H9 (cell line): ENCODE measurements at regions not wholly inside any gene's neighbourhood (a gene's known extent, or its start where the extent isn't known, plus 50 kb on each side); places are given as distances from the start of the nearest gene placed in this dataset.

Source experiments
- DNase-seq: peaks from one replicate; pipeline ENCODE4 v3.0.0-alpha.2; 2017
- H2AFZ ChIP-seq: one replicate; pipeline ENCODE4 v1.6.1; 2013; ENCODE audit warnings: mild to moderate bottlenecking, low read length, control low read depth, moderate library complexity
- H2AK5ac ChIP-seq: 2 replicates; pipeline ENCODE4 v1.6.1; 2013; ENCODE audit warnings: low read length, control low read depth, mixed read lengths; ENCODE audit not compliant: insufficient read length
- H2BK120ac ChIP-seq: one replicate; pipeline ENCODE4 v1.6.1; 2013; ENCODE audit warnings: low read depth, mild to moderate bottlenecking, low read length, control low read depth, inconsistent platforms; ENCODE audit not compliant: poor library complexity, severe bottlenecking
- H2BK12ac ChIP-seq: 2 replicates; pipeline ENCODE4 v1.6.1; 2013; ENCODE audit warnings: low read length, control low read depth, mixed read lengths, low read depth; ENCODE audit not compliant: insufficient read length
- H2BK15ac ChIP-seq: 2 replicates; pipeline ENCODE4 v1.6.1; 2013; ENCODE audit warnings: low read depth, low read length, control low read depth
- H2BK20ac ChIP-seq: one replicate; pipeline ENCODE4 v1.6.1; 2013; ENCODE audit warnings: low read depth, mild to moderate bottlenecking, low read length, control low read depth, inconsistent platforms; ENCODE audit not compliant: poor library complexity, severe bottlenecking
- H2BK5ac ChIP-seq: 2 replicates; pipeline ENCODE4 v1.6.1; 2013; ENCODE audit warnings: low read length, control low read depth, mixed read lengths; ENCODE audit not compliant: insufficient read length
- H3K14ac ChIP-seq: 2 replicates; pipeline ENCODE4 v1.6.1; 2013; ENCODE audit warnings: low read length, control low read depth; ENCODE audit not compliant: insufficient read depth
- H3K18ac ChIP-seq: 2 replicates; pipeline ENCODE4 v1.6.1; 2013; ENCODE audit warnings: low read depth, mild to moderate bottlenecking, mixed read lengths, low read length, control low read depth; ENCODE audit not compliant: insufficient read length
- H3K23ac ChIP-seq: 2 replicates; pipeline ENCODE4 v1.6.1; 2013; ENCODE audit warnings: low read length, control low read depth, mixed read lengths, low read depth; ENCODE audit not compliant: insufficient read length
- H3K23me2 ChIP-seq: 2 replicates; pipeline ENCODE4 v1.6.1; 2013; ENCODE audit warnings: low read depth, mild to moderate bottlenecking, mixed read lengths, low read length, control low read depth; ENCODE audit not compliant: insufficient read length, poor library complexity, severe bottlenecking
- H3K27ac ChIP-seq: 2 replicates; pipeline ENCODE4 v1.5.1; 2013; ENCODE audit warnings: low read length, control low read depth, mixed read lengths, low read depth; ENCODE audit not compliant: insufficient read length
- H3K27me3 ChIP-seq: 2 replicates; pipeline ENCODE4 v1.6.1; 2013; ENCODE audit warnings: low read length, control low read depth, inconsistent platforms; ENCODE audit not compliant: insufficient read depth
- H3K4ac ChIP-seq: 2 replicates; pipeline ENCODE4 v1.6.1; 2013; ENCODE audit warnings: low read depth, mild to moderate bottlenecking, control low read depth, inconsistent platforms, low read length, moderate library complexity
- H3K4me1 ChIP-seq: 2 replicates; pipeline ENCODE4 v1.6.1; 2013; ENCODE audit warnings: low read length, control low read depth, inconsistent platforms; ENCODE audit not compliant: insufficient read depth
- H3K4me2 ChIP-seq: 2 replicates; pipeline ENCODE4 v1.6.1; 2013; ENCODE audit warnings: low read length, control low read depth, mixed read lengths; ENCODE audit not compliant: insufficient read length, insufficient read depth
- H3K56ac ChIP-seq: 2 replicates; pipeline ENCODE4 v1.6.1; 2013; ENCODE audit warnings: low read depth, mild to moderate bottlenecking, mixed read lengths, low read length, control low read depth; ENCODE audit not compliant: insufficient read length
- H3K79me1 ChIP-seq: 2 replicates; pipeline ENCODE4 v1.6.1; 2013; ENCODE audit warnings: low read depth, mild to moderate bottlenecking, moderate library complexity, low read length, control low read depth, inconsistent platforms; ENCODE audit not compliant: insufficient read depth, poor library complexity, severe bottlenecking
- H3K79me2 ChIP-seq: 2 replicates; pipeline ENCODE4 v1.6.1; 2013; ENCODE audit warnings: low read length, control low read depth, inconsistent platforms; ENCODE audit not compliant: insufficient read depth
- H3K9ac ChIP-seq: 2 replicates; pipeline ENCODE4 v1.6.1; 2013; ENCODE audit warnings: low read length, control low read depth, mixed read lengths; ENCODE audit not compliant: insufficient read length; ENCODE audit errors: extremely low read depth
- H3K9me3 ChIP-seq: one replicate; pipeline ENCODE4 v1.6.1; 2013; ENCODE audit warnings: low read depth, low read length, inconsistent platforms; ENCODE audit not compliant: control insufficient read depth
- H3T11ph ChIP-seq: one replicate; pipeline ENCODE4 v1.6.1; 2013; ENCODE audit warnings: mild to moderate bottlenecking, low read length, control low read depth, inconsistent platforms
- H4K20me1 ChIP-seq: one replicate; pipeline ENCODE4 v1.6.1; 2013; ENCODE audit not compliant: control insufficient read depth, insufficient read length, insufficient read depth
- H4K5ac ChIP-seq: 2 replicates; pipeline ENCODE4 v1.6.1; 2013; ENCODE audit warnings: low read depth, mild to moderate bottlenecking, mixed read lengths, low read length, control low read depth; ENCODE audit not compliant: insufficient read length
- H4K8ac ChIP-seq: replicated peaks from 2 replicates; pipeline ENCODE4 v1.6.1; 2013; ENCODE audit warnings: low read length, control low read depth, mixed read lengths, low read depth; ENCODE audit not compliant: insufficient read length
- H4K91ac ChIP-seq: 2 replicates; pipeline ENCODE4 v1.6.1; 2013; ENCODE audit warnings: low read depth, mild to moderate bottlenecking, moderate library complexity, mixed read lengths, low read length, control low read depth; ENCODE audit not compliant: insufficient read length
- H3K27ac Mint-ChIP-seq, 3 experiments: 2 replicates in 2 of 3; 3 replicates in 1 of 3; pipeline ENCODE4 v1.8.0; 2020 to 2021; ENCODE audit warnings: mixed read lengths in 3 of 3, mild to moderate bottlenecking in 1 of 3, moderate library complexity in 1 of 3
- H3K27me3 Mint-ChIP-seq: 2 replicates; pipeline ENCODE4 v1.8.0; 2021; ENCODE audit warnings: low read depth, mild to moderate bottlenecking, moderate library complexity, mixed read lengths
- H3K36me3 Mint-ChIP-seq, 3 experiments: 2 replicates in 2 of 3; 3 replicates in 1 of 3; pipeline ENCODE4 v1.8.0; 2020 to 2021; ENCODE audit warnings: low read depth in 3 of 3, mixed read lengths in 3 of 3; ENCODE audit not compliant: insufficient read depth in 1 of 3
- H3K4me1 Mint-ChIP-seq, 2 experiments: 2 replicates each; pipeline ENCODE4 v1.8.0; 2020; ENCODE audit warnings: mixed read lengths in 2 of 2
- H3K4me3 Mint-ChIP-seq, 2 experiments: 2 replicates in 1 of 2; 3 replicates in 1 of 2; pipeline ENCODE4 v1.8.0; 2020 to 2021; ENCODE audit warnings: mild to moderate bottlenecking in 2 of 2, mixed read lengths in 2 of 2, moderate library complexity in 1 of 2
- H3K9me3 Mint-ChIP-seq, 2 experiments: 2 replicates in 1 of 2; 3 replicates in 1 of 2; pipeline ENCODE4 v1.8.0; 2020; ENCODE audit warnings: mild to moderate bottlenecking in 2 of 2, mixed read lengths in 2 of 2, moderate library complexity in 1 of 2
- WGBS: extraction: QIAGEN DNeasy Blood & Tissue Kit; methylation state at CpG from one replicate; pipeline ENCODE4 v1.1.7; 2013; ENCODE audit warnings: missing lambda C conversion rate, low lambda C conversion rate, mixed read lengths; ENCODE audit not compliant: insufficient read length; ENCODE audit errors: extremely low coverage; 5-methylcytosine and 5-hydroxymethylcytosine counted together
- TF ChIP-seq, protein P1 (sequence below): fragments of 200-600 bp; sonication (generic); conservative IDR thresholded peaks from 3 replicates; pipeline ENCODE4 v1.8.0; 2021; ENCODE audit warnings: antibody characterized with exemption, mild to moderate bottlenecking

DNA sequence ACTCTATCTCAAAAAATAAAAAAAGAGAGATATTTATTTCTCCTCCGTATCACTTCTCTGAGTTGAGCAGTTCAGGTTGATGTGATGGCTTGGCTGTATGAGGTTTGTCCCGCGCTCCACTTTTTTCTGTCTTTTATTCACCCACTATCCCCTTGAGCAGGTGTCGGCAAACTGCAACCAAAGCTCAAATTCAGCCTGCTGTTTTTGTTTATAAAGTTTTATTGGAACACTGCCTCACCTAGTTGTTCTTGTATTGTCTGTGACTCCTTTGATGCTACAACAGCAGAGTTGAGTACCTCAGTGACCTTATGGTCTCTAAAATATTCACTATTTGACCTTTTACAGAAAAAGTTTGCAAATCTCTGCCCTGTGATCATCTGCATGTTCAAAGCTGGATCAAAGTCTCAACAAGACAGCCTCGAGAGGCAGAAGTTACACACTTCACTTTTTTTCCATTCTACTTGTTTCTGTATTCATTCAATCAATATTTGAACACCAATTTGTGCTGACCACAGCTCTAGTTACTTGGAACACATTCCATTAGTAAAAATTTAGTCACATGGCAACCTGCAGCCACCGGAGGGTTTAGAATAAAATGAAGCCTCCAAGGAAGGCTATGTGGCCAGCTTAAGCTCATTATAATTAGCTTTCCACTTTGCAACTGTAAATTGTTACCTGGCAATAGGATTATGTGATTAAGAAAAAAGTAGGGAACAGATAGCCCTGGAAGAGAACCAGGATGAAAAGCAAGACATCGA lies 945.8 kb downstream of the KCNJ2 start:
- DNase-seq = no peak

More for the DNA sequence above, 945.8 kb downstream of the KCNJ2 start:
- H2AK5ac ChIP-seq = no peak overlapping the region
- 0 out of 2 replicates have a peak, but pooled peaks cover 2% of the 10 kb centered on the region for H3K4me1 ChIP-seq
- H2AFZ ChIP-seq = no peak overlapping the region
- Mint-ChIP-seq H3K9me3 (no peaks in the 10 kb centered on the region), H3K27ac (peak overlapping the region in 1 of 3 experiments; percentile 23; a peak in 1 of 7 replicates), H3K36me3 (no peaks in the 10 kb centered on the region), H3K4me3 (no peak overlapping the region), H3K27me3 (no peaks in the 10 kb centered on the region), H3K4me1 (peaks cover 7 to 13% of the 10 kb centered on the region in 2 experiments; a peak in 3 of 4 replicates)
- H2BK12ac ChIP-seq = no peak overlapping the region
- H3K56ac ChIP-seq = no peak overlapping the region
- no peak overlapping the region for H3K23ac ChIP-seq
- no peak overlapping the region for H3K9ac ChIP-seq
- no peak overlapping the region for H3K18ac ChIP-seq
- no peak overlapping the region for H2BK120ac ChIP-seq
- H3K27me3 ChIP-seq = no peaks in the 10 kb centered on the region
- no peak overlapping the region for H4K5ac ChIP-seq
- H4K91ac ChIP-seq = no peak overlapping the region
- no peak overlapping the region for H3K4ac ChIP-seq
- no peak overlapping the region for H3K4me2 ChIP-seq
- H4K20me1 ChIP-seq = no peaks in the 10 kb centered on the region
- H2BK15ac ChIP-seq = no peak overlapping the region
- WGBS = no CpG with 5 or more reads among the region's 7 CpGs
- no peak overlapping the region for H3T11ph ChIP-seq
- H4K8ac ChIP-seq = no peak overlapping the region
- no peaks in the 10 kb centered on the region for H3K79me1 ChIP-seq
- no peaks in the 10 kb centered on the region for H3K79me2 ChIP-seq
- TF ChIP-seq, protein P1, sequence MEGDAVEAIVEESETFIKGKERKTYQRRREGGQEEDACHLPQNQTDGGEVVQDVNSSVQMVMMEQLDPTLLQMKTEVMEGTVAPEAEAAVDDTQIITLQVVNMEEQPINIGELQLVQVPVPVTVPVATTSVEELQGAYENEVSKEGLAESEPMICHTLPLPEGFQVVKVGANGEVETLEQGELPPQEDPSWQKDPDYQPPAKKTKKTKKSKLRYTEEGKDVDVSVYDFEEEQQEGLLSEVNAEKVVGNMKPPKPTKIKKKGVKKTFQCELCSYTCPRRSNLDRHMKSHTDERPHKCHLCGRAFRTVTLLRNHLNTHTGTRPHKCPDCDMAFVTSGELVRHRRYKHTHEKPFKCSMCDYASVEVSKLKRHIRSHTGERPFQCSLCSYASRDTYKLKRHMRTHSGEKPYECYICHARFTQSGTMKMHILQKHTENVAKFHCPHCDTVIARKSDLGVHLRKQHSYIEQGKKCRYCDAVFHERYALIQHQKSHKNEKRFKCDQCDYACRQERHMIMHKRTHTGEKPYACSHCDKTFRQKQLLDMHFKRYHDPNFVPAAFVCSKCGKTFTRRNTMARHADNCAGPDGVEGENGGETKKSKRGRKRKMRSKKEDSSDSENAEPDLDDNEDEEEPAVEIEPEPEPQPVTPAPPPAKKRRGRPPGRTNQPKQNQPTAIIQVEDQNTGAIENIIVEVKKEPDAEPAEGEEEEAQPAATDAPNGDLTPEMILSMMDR = no peak
- no peak overlapping the region for H2BK20ac ChIP-seq
- no peaks in the 10 kb centered on the region for H3K9me3 ChIP-seq
- no peak overlapping the region for H3K27ac ChIP-seq
- no peak overlapping the region for H2BK5ac ChIP-seq
- no peak overlapping the region for H3K14ac ChIP-seq
- H3K23me2 ChIP-seq = no peaks in the 10 kb centered on the region
